ENCODE measurements at regions not wholly inside any gene's neighbourhood (a gene's known extent, or its start where the extent isn't known, plus 50 kb on each side); places are given as distances from the start of the nearest gene placed in this dataset.

- H3K27ac Mint-ChIP-seq: no peak overlapping the region
These were observed 1037.8 kb downstream of the NR2F1-AS1 start for GRCh38 chr5:92543201-92543600.

More at GRCh38 chr5:92543201-92543600, 1037.8 kb downstream of the NR2F1-AS1 start:
- no peaks in the 10 kb centered on the region for H3K36me3 Mint-ChIP-seq (ENCODE audit: low read depth)
- no peaks in the 10 kb centered on the region for H3K4me1 Mint-ChIP-seq
- no peaks in the 10 kb centered on the region; the same call in 2 of the 3 replicates for H3K9me3 Mint-ChIP-seq
- ATAC-seq (no peak), DNase-seq (ENCODE audit: low spot score) (no peak)
- Histone ChIP-seq H3K36me3 (ENCODE audit: insufficient read depth) (no peaks in the 10 kb centered on the region), H3K79me2 (replicated peaks; ENCODE audit: insufficient read depth) (no peaks in the 10 kb centered on the region), H3K27me3 (ENCODE audit: insufficient read depth) (no peaks in the 10 kb centered on the region), H3K27ac (ENCODE audit: low read depth) (no peak overlapping the region), H3F3A (replicated peaks; ENCODE audit: low read depth) (no peaks in the 10 kb centered on the region), H3K4me3 (no peak overlapping the region), H3K4me1 (ENCODE audit: insufficient read depth) (no peaks in the 10 kb centered on the region), H3K9me2 (ENCODE audit: insufficient read depth) (no peaks in the 10 kb centered on the region), H2AFZ (no peak overlapping the region), H3K4me2 (no peak overlapping the region), H4K20me1 (replicated peaks; ENCODE audit: insufficient read depth) (no peaks in the 10 kb centered on the region)
- H3K4me3 Mint-ChIP-seq: no peak overlapping the region
- H3K27me3 Mint-ChIP-seq (ENCODE audit: insufficient read depth, low read depth, poor library complexity): no peaks in the 10 kb centered on the region
- TF ChIP-seq STAT1 (IDR thresholded peaks at IDR 0.05; ENCODE audit: unreplicated experiment): no peak
- TF ChIP-seq ZNF114 (CRISPR knock-in tag; IDR thresholded peaks at IDR 0.05): no peak
- TF ChIP-seq CTCF (conservative IDR thresholded peaks at IDR 0.05; ENCODE audit: low read depth in 2 of 2): no peak
- TF ChIP-seq EZH2 (IDR thresholded peaks at IDR 0.05; ENCODE audit: low read depth, unreplicated experiment): no peak
- TF ChIP-seq ZNF462 (CRISPR knock-in tag; IDR thresholded peaks at IDR 0.05): no peak
- TF ChIP-seq CREB1 (CRISPR knock-in tag; IDR thresholded peaks at IDR 0.05; ENCODE audit: low read depth): no peak
- no peak for TF ChIP-seq NANOG (IDR thresholded peaks at IDR 0.05; ENCODE audit: borderline replicate concordance)
- TF ChIP-seq REST (IDR thresholded peaks at IDR 0.05; ENCODE audit: unreplicated experiment): no peak
- TF ChIP-seq ETS1 (IDR thresholded peaks at IDR 0.05): no peak
- TF ChIP-seq POLR2AphosphoS5 (IDR thresholded peaks at IDR 0.05; ENCODE audit: low read depth): no peak
- TF ChIP-seq ZNF331 (CRISPR knock-in tag; IDR thresholded peaks at IDR 0.05; ENCODE audit: low read depth): no peak
- no peak for TF ChIP-seq EZH2phosphoT487 (IDR thresholded peaks at IDR 0.05; ENCODE audit: unreplicated experiment)
- no peak for TF ChIP-seq JUNB (IDR thresholded peaks at IDR 0.05; ENCODE audit: unreplicated experiment)

Measured in GM23338 (cell line).